H9 (cell line): ENCODE measurements at regions not wholly inside any gene's neighbourhood (a gene's known extent, or its start where the extent isn't known, plus 50 kb on each side); places are given as distances from the start of the nearest gene placed in this dataset.

Experiments used
- DNase-seq: peaks from one replicate; pipeline ENCODE4 v3.0.0-alpha.2; 2017
- H2AFZ ChIP-seq: one replicate; pipeline ENCODE4 v1.6.1; 2013; ENCODE audit warnings: mild to moderate bottlenecking, low read length, control low read depth, moderate library complexity
- H2AK5ac ChIP-seq: 2 replicates; pipeline ENCODE4 v1.6.1; 2013; ENCODE audit warnings: low read length, control low read depth, mixed read lengths; ENCODE audit not compliant: insufficient read length
- H2BK120ac ChIP-seq: one replicate; pipeline ENCODE4 v1.6.1; 2013; ENCODE audit warnings: low read depth, mild to moderate bottlenecking, low read length, control low read depth, inconsistent platforms; ENCODE audit not compliant: poor library complexity, severe bottlenecking
- H2BK12ac ChIP-seq: 2 replicates; pipeline ENCODE4 v1.6.1; 2013; ENCODE audit warnings: low read length, control low read depth, mixed read lengths, low read depth; ENCODE audit not compliant: insufficient read length
- H2BK15ac ChIP-seq: 2 replicates; pipeline ENCODE4 v1.6.1; 2013; ENCODE audit warnings: low read depth, low read length, control low read depth
- H2BK20ac ChIP-seq: one replicate; pipeline ENCODE4 v1.6.1; 2013; ENCODE audit warnings: low read depth, mild to moderate bottlenecking, low read length, control low read depth, inconsistent platforms; ENCODE audit not compliant: poor library complexity, severe bottlenecking
- H2BK5ac ChIP-seq: 2 replicates; pipeline ENCODE4 v1.6.1; 2013; ENCODE audit warnings: low read length, control low read depth, mixed read lengths; ENCODE audit not compliant: insufficient read length
- H3K14ac ChIP-seq: 2 replicates; pipeline ENCODE4 v1.6.1; 2013; ENCODE audit warnings: low read length, control low read depth; ENCODE audit not compliant: insufficient read depth
- H3K18ac ChIP-seq: 2 replicates; pipeline ENCODE4 v1.6.1; 2013; ENCODE audit warnings: low read depth, mild to moderate bottlenecking, mixed read lengths, low read length, control low read depth; ENCODE audit not compliant: insufficient read length
- H3K23ac ChIP-seq: 2 replicates; pipeline ENCODE4 v1.6.1; 2013; ENCODE audit warnings: low read length, control low read depth, mixed read lengths, low read depth; ENCODE audit not compliant: insufficient read length
- H3K23me2 ChIP-seq: 2 replicates; pipeline ENCODE4 v1.6.1; 2013; ENCODE audit warnings: low read depth, mild to moderate bottlenecking, mixed read lengths, low read length, control low read depth; ENCODE audit not compliant: insufficient read length, poor library complexity, severe bottlenecking
- H3K27ac ChIP-seq: 2 replicates; pipeline ENCODE4 v1.5.1; 2013; ENCODE audit warnings: low read length, control low read depth, mixed read lengths, low read depth; ENCODE audit not compliant: insufficient read length
- H3K27me3 ChIP-seq: 2 replicates; pipeline ENCODE4 v1.6.1; 2013; ENCODE audit warnings: low read length, control low read depth, inconsistent platforms; ENCODE audit not compliant: insufficient read depth
- H3K4ac ChIP-seq: 2 replicates; pipeline ENCODE4 v1.6.1; 2013; ENCODE audit warnings: low read depth, mild to moderate bottlenecking, control low read depth, inconsistent platforms, low read length, moderate library complexity
- H3K4me1 ChIP-seq: 2 replicates; pipeline ENCODE4 v1.6.1; 2013; ENCODE audit warnings: low read length, control low read depth, inconsistent platforms; ENCODE audit not compliant: insufficient read depth
- H3K4me2 ChIP-seq: 2 replicates; pipeline ENCODE4 v1.6.1; 2013; ENCODE audit warnings: low read length, control low read depth, mixed read lengths; ENCODE audit not compliant: insufficient read length, insufficient read depth
- H3K56ac ChIP-seq: 2 replicates; pipeline ENCODE4 v1.6.1; 2013; ENCODE audit warnings: low read depth, mild to moderate bottlenecking, mixed read lengths, low read length, control low read depth; ENCODE audit not compliant: insufficient read length
- H3K79me1 ChIP-seq: 2 replicates; pipeline ENCODE4 v1.6.1; 2013; ENCODE audit warnings: low read depth, mild to moderate bottlenecking, moderate library complexity, low read length, control low read depth, inconsistent platforms; ENCODE audit not compliant: insufficient read depth, poor library complexity, severe bottlenecking
- H3K79me2 ChIP-seq: 2 replicates; pipeline ENCODE4 v1.6.1; 2013; ENCODE audit warnings: low read length, control low read depth, inconsistent platforms; ENCODE audit not compliant: insufficient read depth
- H3K9ac ChIP-seq: 2 replicates; pipeline ENCODE4 v1.6.1; 2013; ENCODE audit warnings: low read length, control low read depth, mixed read lengths; ENCODE audit not compliant: insufficient read length; ENCODE audit errors: extremely low read depth
- H3K9me3 ChIP-seq: one replicate; pipeline ENCODE4 v1.6.1; 2013; ENCODE audit warnings: low read depth, low read length, inconsistent platforms; ENCODE audit not compliant: control insufficient read depth
- H3T11ph ChIP-seq: one replicate; pipeline ENCODE4 v1.6.1; 2013; ENCODE audit warnings: mild to moderate bottlenecking, low read length, control low read depth, inconsistent platforms
- H4K20me1 ChIP-seq: one replicate; pipeline ENCODE4 v1.6.1; 2013; ENCODE audit not compliant: control insufficient read depth, insufficient read length, insufficient read depth
- H4K5ac ChIP-seq: 2 replicates; pipeline ENCODE4 v1.6.1; 2013; ENCODE audit warnings: low read depth, mild to moderate bottlenecking, mixed read lengths, low read length, control low read depth; ENCODE audit not compliant: insufficient read length
- H4K8ac ChIP-seq: replicated peaks from 2 replicates; pipeline ENCODE4 v1.6.1; 2013; ENCODE audit warnings: low read length, control low read depth, mixed read lengths, low read depth; ENCODE audit not compliant: insufficient read length
- H4K91ac ChIP-seq: 2 replicates; pipeline ENCODE4 v1.6.1; 2013; ENCODE audit warnings: low read depth, mild to moderate bottlenecking, moderate library complexity, mixed read lengths, low read length, control low read depth; ENCODE audit not compliant: insufficient read length
- H3K27ac Mint-ChIP-seq, 3 experiments: 2 replicates in 2 of 3; 3 replicates in 1 of 3; pipeline ENCODE4 v1.8.0; 2020 to 2021; ENCODE audit warnings: mixed read lengths in 3 of 3, mild to moderate bottlenecking in 1 of 3, moderate library complexity in 1 of 3
- H3K27me3 Mint-ChIP-seq: 2 replicates; pipeline ENCODE4 v1.8.0; 2021; ENCODE audit warnings: low read depth, mild to moderate bottlenecking, moderate library complexity, mixed read lengths
- H3K36me3 Mint-ChIP-seq, 3 experiments: 2 replicates in 2 of 3; 3 replicates in 1 of 3; pipeline ENCODE4 v1.8.0; 2020 to 2021; ENCODE audit warnings: low read depth in 3 of 3, mixed read lengths in 3 of 3; ENCODE audit not compliant: insufficient read depth in 1 of 3
- H3K4me1 Mint-ChIP-seq, 2 experiments: 2 replicates each; pipeline ENCODE4 v1.8.0; 2020; ENCODE audit warnings: mixed read lengths in 2 of 2
- H3K4me3 Mint-ChIP-seq, 2 experiments: 2 replicates in 1 of 2; 3 replicates in 1 of 2; pipeline ENCODE4 v1.8.0; 2020 to 2021; ENCODE audit warnings: mild to moderate bottlenecking in 2 of 2, mixed read lengths in 2 of 2, moderate library complexity in 1 of 2
- H3K9me3 Mint-ChIP-seq, 2 experiments: 2 replicates in 1 of 2; 3 replicates in 1 of 2; pipeline ENCODE4 v1.8.0; 2020; ENCODE audit warnings: mild to moderate bottlenecking in 2 of 2, mixed read lengths in 2 of 2, moderate library complexity in 1 of 2
- WGBS: extraction: QIAGEN DNeasy Blood & Tissue Kit; methylation state at CpG from one replicate; pipeline ENCODE4 v1.1.7; 2013; ENCODE audit warnings: missing lambda C conversion rate, low lambda C conversion rate, mixed read lengths; ENCODE audit not compliant: insufficient read length; ENCODE audit errors: extremely low coverage; 5-methylcytosine and 5-hydroxymethylcytosine counted together
- TF ChIP-seq, protein P1 (sequence below): fragments of 200-600 bp; sonication (generic); conservative IDR thresholded peaks from 3 replicates; pipeline ENCODE4 v1.8.0; 2021; ENCODE audit warnings: antibody characterized with exemption, mild to moderate bottlenecking

GRCh38 chr12:67761566-67761965 lies 113.0 kb downstream of the DYRK2 start:
- Histone ChIP-seq H3K79me2 (no peaks in the 10 kb centered on the region; the same call in 1 of the 2 replicates), H2BK20ac (no peak overlapping the region), H3K27ac (no peak overlapping the region), H3K9me3 (no peaks in the 10 kb centered on the region), H4K5ac (no peak overlapping the region), H3K79me1 (no peaks in the 10 kb centered on the region), H3K23ac (no peak overlapping the region), H4K91ac (no peak overlapping the region), H2AFZ (no peak overlapping the region), H3K27me3 (no peaks in the 10 kb centered on the region), H3K23me2 (no peaks in the 10 kb centered on the region), H3T11ph (no peak overlapping the region), H2BK12ac (no peak overlapping the region), H2BK5ac (no peak overlapping the region), H3K9ac (no peak overlapping the region), H3K4me1 (peaks cover 2% of the 10 kb centered on the region; the same call in 1 of the 2 replicates), H4K8ac (no peak overlapping the region), H3K56ac (no peak overlapping the region), H2BK120ac (no peak overlapping the region), H2AK5ac (no peak overlapping the region), H4K20me1 (no peaks in the 10 kb centered on the region), H2BK15ac (no peak overlapping the region), H3K4me2 (no peak overlapping the region), H3K4ac (no peak overlapping the region), H3K18ac (no peak overlapping the region), H3K14ac (no peak overlapping the region)
- no peak overlapping the region for H3K4me3 Mint-ChIP-seq
- H3K27ac Mint-ChIP-seq: no peak overlapping the region
- no peaks in the 10 kb centered on the region for H3K9me3 Mint-ChIP-seq
- no peaks in the 10 kb centered on the region for H3K36me3 Mint-ChIP-seq
- TF ChIP-seq, protein P1, sequence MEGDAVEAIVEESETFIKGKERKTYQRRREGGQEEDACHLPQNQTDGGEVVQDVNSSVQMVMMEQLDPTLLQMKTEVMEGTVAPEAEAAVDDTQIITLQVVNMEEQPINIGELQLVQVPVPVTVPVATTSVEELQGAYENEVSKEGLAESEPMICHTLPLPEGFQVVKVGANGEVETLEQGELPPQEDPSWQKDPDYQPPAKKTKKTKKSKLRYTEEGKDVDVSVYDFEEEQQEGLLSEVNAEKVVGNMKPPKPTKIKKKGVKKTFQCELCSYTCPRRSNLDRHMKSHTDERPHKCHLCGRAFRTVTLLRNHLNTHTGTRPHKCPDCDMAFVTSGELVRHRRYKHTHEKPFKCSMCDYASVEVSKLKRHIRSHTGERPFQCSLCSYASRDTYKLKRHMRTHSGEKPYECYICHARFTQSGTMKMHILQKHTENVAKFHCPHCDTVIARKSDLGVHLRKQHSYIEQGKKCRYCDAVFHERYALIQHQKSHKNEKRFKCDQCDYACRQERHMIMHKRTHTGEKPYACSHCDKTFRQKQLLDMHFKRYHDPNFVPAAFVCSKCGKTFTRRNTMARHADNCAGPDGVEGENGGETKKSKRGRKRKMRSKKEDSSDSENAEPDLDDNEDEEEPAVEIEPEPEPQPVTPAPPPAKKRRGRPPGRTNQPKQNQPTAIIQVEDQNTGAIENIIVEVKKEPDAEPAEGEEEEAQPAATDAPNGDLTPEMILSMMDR: no peak
- no peak for DNase-seq
- peaks cover 13 to 15% of the 10 kb centered on the region in 2 experiments for H3K4me1 Mint-ChIP-seq
- H3K27me3 Mint-ChIP-seq: no peaks in the 10 kb centered on the region
- WGBS: no CpG with 5 or more reads among the region's 3 CpGs
